Nephron (organoid): ENCODE measurements at regions not wholly inside any gene's neighbourhood (a gene's known extent, or its start where the extent isn't known, plus 50 kb on each side); places are given as distances from the start of the nearest gene placed in this dataset.

ENCODE experiments used
- H3K27ac Mint-ChIP-seq, 3 experiments: 2 replicates each; pipeline ENCODE4 v1.8.0; 2020; ENCODE audit warnings: mixed read lengths in 3 of 3, mild to moderate bottlenecking in 2 of 3, moderate library complexity in 1 of 3
- H3K27me3 Mint-ChIP-seq: 2 replicates; pipeline ENCODE4 v1.8.0; 2021; ENCODE audit warnings: low read depth, mild to moderate bottlenecking, moderate library complexity, mixed read lengths
- H3K36me3 Mint-ChIP-seq: 2 replicates; pipeline ENCODE4 v1.8.0; 2020; ENCODE audit warnings: low read depth, mixed read lengths
- H3K4me1 Mint-ChIP-seq: 2 replicates; pipeline ENCODE4 v1.8.0; 2020; ENCODE audit warnings: mixed read lengths
- H3K4me3 Mint-ChIP-seq, 3 experiments: 2 replicates each; pipeline ENCODE4 v1.8.0; 2020; ENCODE audit warnings: mild to moderate bottlenecking in 3 of 3, mixed read lengths in 3 of 3, moderate library complexity in 2 of 3
- H3K9me3 Mint-ChIP-seq: 2 replicates; pipeline ENCODE4 v1.8.0; 2020; ENCODE audit warnings: mixed read lengths
- TF ChIP-seq, protein P1 (sequence below), 3 experiments: fragments of 200-600 bp; sonication (generic); IDR thresholded peaks; one replicate each; pipeline ENCODE4 v1.5.0; 2021; ENCODE audit warnings: antibody characterized with exemption in 3 of 3; ENCODE audit not compliant: unreplicated experiment in 3 of 3

DNA sequence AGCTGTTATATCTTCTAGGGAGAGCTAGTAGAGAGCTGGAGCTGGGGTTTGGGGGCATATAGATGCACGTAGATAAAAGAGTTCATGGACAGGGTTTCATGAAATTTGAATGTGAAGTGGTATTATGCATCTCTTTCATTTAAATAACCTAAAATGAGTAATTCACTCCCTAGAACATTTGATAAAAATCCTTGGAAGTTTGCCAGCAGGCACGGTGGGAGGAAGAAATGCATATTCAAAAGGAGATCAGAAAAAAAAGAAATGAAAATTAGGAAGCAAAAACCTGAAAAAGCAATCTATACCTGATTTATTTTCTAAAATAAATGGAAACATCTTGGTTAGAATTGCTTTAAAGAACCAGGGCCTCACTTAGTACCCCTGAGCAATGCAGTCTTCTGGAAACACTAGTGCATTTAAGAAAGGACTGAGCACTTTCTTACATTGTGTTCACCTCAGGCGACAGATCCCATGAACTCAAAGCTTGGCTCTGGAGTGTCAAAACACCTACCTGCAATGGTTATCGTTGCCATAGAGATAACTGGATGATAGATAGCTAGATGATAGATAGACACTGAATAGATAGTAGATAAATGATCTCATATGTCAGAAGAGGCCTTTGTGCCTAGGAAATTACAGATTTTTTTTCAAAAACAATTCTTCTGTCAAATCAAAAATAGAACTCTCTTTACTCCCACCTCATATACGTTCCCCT is 458.6 kb upstream of the THRB start:
- Mint-ChIP-seq H3K27ac (peak overlapping the region in 1 of 3 experiments; percentile 14), H3K4me3 (no peak overlapping the region), H3K27me3 (no peaks in the 10 kb centered on the region), H3K36me3 (peaks cover 3% of the 10 kb centered on the region), H3K9me3 (peaks cover 3% of the 10 kb centered on the region), H3K4me1 (peaks cover 15% of the 10 kb centered on the region)
- TF ChIP-seq, protein P1, sequence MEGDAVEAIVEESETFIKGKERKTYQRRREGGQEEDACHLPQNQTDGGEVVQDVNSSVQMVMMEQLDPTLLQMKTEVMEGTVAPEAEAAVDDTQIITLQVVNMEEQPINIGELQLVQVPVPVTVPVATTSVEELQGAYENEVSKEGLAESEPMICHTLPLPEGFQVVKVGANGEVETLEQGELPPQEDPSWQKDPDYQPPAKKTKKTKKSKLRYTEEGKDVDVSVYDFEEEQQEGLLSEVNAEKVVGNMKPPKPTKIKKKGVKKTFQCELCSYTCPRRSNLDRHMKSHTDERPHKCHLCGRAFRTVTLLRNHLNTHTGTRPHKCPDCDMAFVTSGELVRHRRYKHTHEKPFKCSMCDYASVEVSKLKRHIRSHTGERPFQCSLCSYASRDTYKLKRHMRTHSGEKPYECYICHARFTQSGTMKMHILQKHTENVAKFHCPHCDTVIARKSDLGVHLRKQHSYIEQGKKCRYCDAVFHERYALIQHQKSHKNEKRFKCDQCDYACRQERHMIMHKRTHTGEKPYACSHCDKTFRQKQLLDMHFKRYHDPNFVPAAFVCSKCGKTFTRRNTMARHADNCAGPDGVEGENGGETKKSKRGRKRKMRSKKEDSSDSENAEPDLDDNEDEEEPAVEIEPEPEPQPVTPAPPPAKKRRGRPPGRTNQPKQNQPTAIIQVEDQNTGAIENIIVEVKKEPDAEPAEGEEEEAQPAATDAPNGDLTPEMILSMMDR (IDR thresholded peaks at IDR 0.05; ENCODE audit: unreplicated experiment in 3 of 3): no peak

DNA sequence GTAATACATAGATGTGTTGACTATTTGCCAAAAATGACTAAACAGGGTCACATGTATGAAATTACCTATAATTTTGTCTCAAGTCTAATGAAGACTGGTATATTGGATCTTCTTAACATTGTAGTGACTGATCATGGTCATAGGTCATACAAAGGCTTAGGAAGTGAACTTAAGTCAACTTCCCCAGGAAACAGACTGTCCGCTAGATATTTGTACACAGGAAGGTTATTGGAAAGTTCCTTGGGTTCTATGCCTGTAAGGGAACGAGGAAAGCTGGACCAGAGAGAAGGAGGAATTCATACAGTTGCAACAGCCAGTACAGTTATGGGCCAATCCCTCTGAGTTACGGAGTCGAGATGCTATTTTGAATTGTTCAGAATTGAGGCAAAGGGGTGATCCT is 462.0 kb upstream of the THRB start:
- no peak overlapping the region for H3K4me3 Mint-ChIP-seq
- TF ChIP-seq, protein P1 (IDR thresholded peaks at IDR 0.05; ENCODE audit: unreplicated experiment in 3 of 3): no peak
- peaks cover 3% of the 10 kb centered on the region for H3K9me3 Mint-ChIP-seq
- H3K36me3 Mint-ChIP-seq: peaks cover 7% of the 10 kb centered on the region
- peaks cover 6% of the 10 kb centered on the region for H3K27me3 Mint-ChIP-seq
- peaks cover 12% of the 10 kb centered on the region for H3K4me1 Mint-ChIP-seq
- H3K27ac Mint-ChIP-seq: no peak overlapping the region

DNA sequence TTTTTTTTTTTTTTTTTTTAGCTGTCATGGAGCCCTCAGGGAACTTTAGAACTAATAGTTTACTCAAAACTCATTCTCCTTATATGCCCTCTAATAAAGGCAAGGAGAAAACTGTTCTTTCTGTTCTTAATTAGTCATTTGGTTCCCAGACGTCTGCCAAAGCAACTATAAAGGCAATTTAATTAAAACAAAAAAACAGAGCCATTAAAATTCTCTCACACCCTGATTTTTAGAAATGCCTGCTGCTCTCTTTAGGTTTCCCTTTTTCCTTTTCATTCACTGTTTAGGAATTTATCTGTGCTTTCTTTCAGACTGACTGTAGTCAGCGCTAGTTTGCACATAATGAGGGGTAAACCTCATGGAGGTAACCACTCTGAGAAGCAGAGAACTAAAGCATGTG is 463.6 kb upstream of the THRB start:
- TF ChIP-seq, protein P1 (IDR thresholded peaks at IDR 0.05; ENCODE audit: unreplicated experiment in 3 of 3): no peak
- Mint-ChIP-seq H3K27ac (peak overlapping the region in 1 of 3 experiments; percentile 41), H3K27me3 (peaks cover 6% of the 10 kb centered on the region), H3K4me1 (peaks cover 12% of the 10 kb centered on the region), H3K36me3 (peaks cover 7% of the 10 kb centered on the region), H3K9me3 (peaks cover 3% of the 10 kb centered on the region), H3K4me3 (no peak overlapping the region)

DNA sequence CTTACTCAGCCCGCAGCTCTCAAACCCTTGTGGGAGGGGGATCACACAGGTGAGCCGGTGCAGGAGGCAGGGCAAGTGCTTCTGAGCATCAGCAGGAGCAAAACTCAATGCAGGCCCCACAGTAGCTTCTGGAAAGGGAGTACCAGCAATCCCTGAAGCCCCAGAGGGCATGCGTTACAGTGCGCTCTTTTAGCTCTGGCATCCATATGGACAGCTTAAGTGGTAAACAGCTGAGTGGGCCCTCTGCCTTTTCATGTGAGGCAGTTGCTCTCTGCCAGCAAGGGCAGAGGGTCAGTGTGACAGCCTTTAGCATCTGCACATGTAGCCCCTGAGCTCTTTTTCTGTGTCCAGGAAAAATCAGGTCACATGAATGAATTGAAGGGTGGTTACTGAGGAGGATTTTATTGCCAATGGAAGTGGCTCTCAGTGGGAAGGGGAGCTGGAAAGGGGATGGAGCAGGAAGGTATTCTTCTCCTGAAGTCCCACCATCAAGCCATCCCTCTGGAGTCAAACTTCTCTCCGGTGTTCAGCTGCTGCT is 464.3 kb upstream of the THRB start:
- TF ChIP-seq, protein P1 (IDR thresholded peaks at IDR 0.05; ENCODE audit: unreplicated experiment in 3 of 3): no peak
- peaks cover 14% of the 10 kb centered on the region for H3K4me1 Mint-ChIP-seq
- peaks cover 6% of the 10 kb centered on the region for H3K27me3 Mint-ChIP-seq
- H3K36me3 Mint-ChIP-seq: peaks cover 7% of the 10 kb centered on the region
- peaks cover 3% of the 10 kb centered on the region for H3K9me3 Mint-ChIP-seq
- no peak overlapping the region for H3K4me3 Mint-ChIP-seq
- peak overlapping the region in 1 of 3 experiments; percentile 41 for H3K27ac Mint-ChIP-seq

DNA sequence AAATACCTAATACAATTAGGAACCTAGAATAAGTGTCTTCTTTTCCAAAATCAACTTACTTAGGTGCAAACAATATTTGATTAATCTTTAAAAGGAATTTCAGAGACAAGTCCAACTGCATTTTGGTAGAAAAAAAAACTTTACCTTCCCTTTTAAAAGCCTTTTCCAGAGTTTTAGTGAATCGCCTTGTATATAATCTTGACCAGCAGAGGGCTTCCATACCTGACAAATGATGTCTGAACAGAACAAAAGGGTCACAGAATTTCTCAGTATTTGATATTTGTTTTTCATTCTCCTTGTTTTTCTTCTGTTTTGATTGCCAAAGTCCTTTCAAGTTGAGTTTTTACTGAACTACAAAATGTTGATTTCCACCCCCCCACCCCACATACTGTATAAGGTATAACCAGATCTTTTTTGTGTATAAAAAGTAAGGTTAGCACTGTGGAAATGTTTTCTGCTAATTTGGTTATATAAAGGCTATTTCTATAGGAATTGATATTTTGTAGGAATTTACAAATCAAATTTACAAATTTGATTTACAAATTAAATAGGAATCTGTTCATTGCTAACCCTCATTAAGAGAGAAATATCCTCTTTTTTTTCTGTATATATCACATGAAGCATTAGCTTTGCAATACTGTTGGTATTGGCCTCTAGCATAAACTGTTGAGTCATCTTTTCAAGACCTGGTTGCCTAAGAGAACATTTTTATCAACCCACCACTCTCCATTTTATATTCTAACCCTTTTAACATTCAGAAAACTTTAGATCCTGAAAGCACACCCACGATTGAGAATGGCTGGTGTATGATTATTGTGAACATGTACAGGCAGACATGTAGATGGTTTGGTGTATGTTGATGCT is 464.1 kb upstream of the RARB start:
- H3K36me3 Mint-ChIP-seq: peaks cover 4% of the 10 kb centered on the region
- H3K9me3 Mint-ChIP-seq: no peaks in the 10 kb centered on the region
- H3K27me3 Mint-ChIP-seq: peaks cover 5% of the 10 kb centered on the region
- H3K4me3 Mint-ChIP-seq: no peak overlapping the region
- peak overlapping the region; percentile 46 to 58 (median 50) for H3K27ac Mint-ChIP-seq
- TF ChIP-seq, protein P1 (IDR thresholded peaks at IDR 0.05; ENCODE audit: unreplicated experiment in 3 of 3): peak; percentile 65 to 77 (median 70)
- peaks cover 22% of the 10 kb centered on the region for H3K4me1 Mint-ChIP-seq
